22Rv1 (cell line): ENCODE measurements at regions not wholly inside any gene's neighbourhood (a gene's known extent, or its start where the extent isn't known, plus 50 kb on each side); places are given as distances from the start of the nearest gene placed in this dataset.
"Not testable (repeated sequence)": the region's sequence is repeated elsewhere in the genome, so short reads cannot be mapped to it uniquely, and the experiment has no call there.

Source experiments
- H3K27ac ChIP-seq: fragments of 450-650 bp; 2 replicates; pipeline ENCODE4 v1.5.1; 2017
- ZFX ChIP-seq: fragments of 450-650 bp; IDR thresholded peaks from 2 replicates; pipeline ENCODE4 v1.6.1; 2017; ENCODE audit warnings: antibody characterized with exemption, borderline replicate concordance
- TF ChIP-seq, protein P1 (sequence below): fragments of 450-650 bp; IDR thresholded peaks from 2 replicates; pipeline ENCODE4 v1.5.1; 2017; ENCODE audit warnings: mild to moderate bottlenecking

DNA sequence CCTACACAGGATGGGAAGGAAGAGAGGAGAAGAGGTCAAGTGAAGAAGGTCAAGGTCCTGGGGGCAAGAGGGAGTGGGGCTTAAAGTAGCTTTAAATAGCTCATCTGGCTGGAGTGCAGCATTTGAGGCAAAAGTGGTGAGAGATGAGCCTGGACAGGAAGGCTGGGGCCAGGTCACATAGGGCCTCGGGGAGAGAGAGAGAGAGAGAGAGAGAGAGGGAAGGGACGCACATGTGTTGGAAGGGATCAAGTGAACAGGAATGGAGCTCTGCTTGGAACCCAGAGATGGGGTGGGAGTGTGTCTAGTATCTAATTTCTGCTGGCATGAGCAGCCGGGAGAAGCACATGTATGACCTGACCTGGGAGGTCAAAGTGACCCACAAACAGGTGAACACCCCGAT lies 407.5 kb downstream of the MED13L start:
- H3K27ac ChIP-seq: peak overlapping the region; percentile 99
- no peak for TF ChIP-seq ZFX
- TF ChIP-seq, protein P1, sequence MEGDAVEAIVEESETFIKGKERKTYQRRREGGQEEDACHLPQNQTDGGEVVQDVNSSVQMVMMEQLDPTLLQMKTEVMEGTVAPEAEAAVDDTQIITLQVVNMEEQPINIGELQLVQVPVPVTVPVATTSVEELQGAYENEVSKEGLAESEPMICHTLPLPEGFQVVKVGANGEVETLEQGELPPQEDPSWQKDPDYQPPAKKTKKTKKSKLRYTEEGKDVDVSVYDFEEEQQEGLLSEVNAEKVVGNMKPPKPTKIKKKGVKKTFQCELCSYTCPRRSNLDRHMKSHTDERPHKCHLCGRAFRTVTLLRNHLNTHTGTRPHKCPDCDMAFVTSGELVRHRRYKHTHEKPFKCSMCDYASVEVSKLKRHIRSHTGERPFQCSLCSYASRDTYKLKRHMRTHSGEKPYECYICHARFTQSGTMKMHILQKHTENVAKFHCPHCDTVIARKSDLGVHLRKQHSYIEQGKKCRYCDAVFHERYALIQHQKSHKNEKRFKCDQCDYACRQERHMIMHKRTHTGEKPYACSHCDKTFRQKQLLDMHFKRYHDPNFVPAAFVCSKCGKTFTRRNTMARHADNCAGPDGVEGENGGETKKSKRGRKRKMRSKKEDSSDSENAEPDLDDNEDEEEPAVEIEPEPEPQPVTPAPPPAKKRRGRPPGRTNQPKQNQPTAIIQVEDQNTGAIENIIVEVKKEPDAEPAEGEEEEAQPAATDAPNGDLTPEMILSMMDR: no peak

DNA sequence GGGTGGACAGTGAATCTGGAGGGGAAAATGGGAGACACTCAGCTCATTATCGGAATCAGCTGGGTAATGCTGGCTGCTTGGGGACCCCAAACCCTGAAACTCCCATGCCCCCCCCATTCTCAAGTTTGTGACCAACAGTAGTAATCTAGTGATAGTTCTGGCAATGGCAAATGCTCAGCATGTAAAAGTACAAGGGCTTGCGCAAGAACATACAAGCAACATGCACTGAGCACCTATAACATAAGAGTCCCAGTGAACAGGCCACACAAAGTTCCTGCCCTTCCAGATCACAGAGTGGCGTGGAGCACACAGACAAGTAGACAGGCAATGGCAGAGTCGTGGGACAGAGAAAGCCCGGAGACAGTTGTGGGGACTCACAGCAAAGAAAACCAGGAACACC lies 407.9 kb downstream of the MED13L start:
- peak overlapping the region; percentile 99 for H3K27ac ChIP-seq
- TF ChIP-seq ZFX: no peak
- TF ChIP-seq, protein P1: no peak

DNA sequence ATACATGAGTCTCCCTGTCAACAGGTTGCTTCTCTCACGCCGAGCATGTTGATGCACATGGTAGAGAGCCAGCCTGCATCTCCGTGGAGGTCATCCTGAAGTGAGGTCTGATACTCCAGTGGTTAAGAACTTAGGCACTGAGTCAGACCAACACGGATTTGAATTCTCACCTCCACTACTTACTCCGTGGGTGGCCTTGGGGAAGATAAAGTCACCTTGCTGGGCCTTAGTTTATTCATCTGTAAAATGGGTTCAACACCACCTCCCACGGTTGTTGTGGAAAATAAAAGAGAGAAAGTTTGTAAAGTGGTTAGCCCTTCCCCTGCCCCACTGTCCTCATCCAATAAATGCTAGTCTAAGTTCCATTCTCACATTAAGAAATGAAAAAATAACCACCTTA lies 408.9 kb downstream of the MED13L start:
- H3K27ac ChIP-seq: peak overlapping the region; percentile 99
- no peak for TF ChIP-seq ZFX
- TF ChIP-seq, protein P1: no peak

DNA sequence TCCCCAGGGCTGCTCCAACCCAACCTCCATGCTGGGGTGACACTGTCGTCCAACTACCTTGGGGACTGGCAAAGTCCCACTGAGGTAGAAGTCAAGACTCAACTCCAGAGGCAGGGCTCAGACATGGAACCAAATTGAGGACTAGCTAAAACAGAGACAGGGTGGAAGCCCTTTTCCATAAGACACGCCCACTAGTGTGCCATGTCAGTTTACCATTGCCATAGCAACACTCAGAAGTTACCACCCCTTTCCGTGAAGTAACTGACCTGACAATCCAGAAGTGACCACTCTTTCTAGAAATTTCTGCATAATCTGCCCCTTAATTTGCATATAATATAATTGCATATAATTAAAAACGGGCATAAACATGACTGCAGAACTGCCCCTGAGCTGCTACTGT lies 409.6 kb downstream of the MED13L start:
- TF ChIP-seq, protein P1: no peak
- no peak for TF ChIP-seq ZFX
- H3K27ac ChIP-seq: peak overlapping the region; percentile 99

DNA sequence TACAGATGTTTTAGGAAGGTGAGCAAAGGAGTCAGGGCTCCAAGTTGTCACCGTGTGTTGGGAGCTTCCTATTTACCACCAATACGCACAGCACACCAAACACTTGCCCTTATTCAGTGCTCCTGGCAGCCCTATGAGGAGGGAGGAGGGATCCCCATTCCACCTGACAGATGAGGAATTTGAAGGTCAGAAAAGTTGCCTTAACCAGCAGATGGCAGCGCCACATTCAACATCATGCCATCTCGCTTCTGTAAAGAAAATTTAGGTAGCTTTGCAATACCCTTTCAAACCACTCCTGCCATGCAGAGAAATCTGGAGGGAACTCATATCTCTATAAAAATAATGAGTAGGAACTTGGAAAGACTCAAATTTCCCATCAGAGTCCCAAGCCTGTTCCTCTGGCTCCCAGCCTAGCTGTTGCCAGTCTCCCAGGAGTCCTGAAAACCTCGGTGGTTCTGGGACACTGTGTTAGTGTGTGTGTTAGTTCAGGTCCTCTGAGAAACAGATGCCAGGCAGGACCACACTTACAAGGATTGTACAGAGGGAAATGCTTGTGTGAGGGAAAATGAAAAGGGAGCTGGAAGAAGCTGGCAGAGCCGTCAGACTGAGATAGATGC lies 410.5 kb downstream of the MED13L start:
- TF ChIP-seq, protein P1: peak; percentile 83
- TF ChIP-seq ZFX: no peak
- H3K27ac ChIP-seq: peak overlapping the region; percentile 99

DNA sequence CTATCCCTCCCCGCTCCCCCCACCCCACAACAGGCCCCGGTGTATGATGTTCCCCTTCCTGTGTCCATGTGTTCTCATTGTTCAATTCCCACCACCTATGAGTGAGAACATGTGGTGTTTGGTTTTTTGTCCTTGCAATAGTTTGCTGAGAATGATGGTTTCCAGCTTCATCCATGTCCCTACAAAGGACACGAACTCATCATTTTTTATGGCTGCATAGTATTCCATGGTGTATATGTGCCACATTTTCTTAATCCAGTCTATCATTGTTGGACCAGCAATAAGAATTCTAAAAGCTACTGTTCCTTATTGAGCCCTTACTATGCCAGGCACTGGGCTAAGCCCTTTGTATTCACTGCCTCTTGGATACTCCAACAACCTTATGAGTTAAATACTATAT lies 411.2 kb downstream of the MED13L start:
- not testable (repeated sequence) for H3K27ac ChIP-seq

DNA sequence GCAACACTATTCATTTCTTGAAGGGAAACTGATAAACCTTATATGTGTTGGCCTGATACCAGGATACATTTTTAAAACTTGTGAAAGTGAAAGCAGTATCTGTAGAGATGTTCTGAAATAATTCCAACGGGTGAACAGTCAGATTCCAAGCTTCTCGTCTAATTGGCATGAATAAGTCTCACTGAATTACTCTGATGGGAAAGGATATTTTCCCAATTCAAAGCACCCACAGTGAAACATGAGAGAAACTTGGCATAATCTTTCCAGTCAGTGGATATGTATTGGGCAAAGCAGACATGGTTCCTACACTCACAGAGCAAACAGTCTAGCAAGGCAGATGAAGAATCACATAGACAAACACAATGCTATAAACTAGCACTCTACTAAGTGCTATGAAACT lies 413.1 kb downstream of the MED13L start:
- TF ChIP-seq, protein P1: no peak
- TF ChIP-seq ZFX: no peak
- no peak overlapping the region for H3K27ac ChIP-seq

DNA sequence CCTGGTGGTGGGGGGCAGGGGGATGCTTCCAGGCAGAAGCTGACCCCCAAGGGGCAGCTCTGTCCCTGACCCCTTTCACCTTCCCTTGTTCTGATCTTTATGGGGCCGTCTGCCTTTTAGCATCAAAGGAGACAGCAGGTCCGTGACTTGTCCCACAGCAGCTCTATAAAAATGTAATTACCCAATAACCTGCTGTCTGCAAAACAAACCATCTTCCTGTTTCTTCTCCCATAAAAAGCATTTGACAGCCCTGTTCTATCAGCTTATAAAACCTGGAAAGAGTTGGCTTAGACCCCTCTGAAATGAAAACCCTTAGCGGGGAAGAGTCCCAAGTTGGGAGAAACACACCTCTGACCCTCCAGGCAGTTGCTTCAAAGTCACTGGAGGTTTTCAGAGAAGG lies 416.9 kb downstream of the MED13L start:
- TF ChIP-seq ZFX: no peak
- TF ChIP-seq, protein P1: no peak
- no peak overlapping the region for H3K27ac ChIP-seq
